ENCODE measurements at regions not wholly inside any gene's neighbourhood (a gene's known extent, or its start where the extent isn't known, plus 50 kb on each side); places are given as distances from the start of the nearest gene placed in this dataset.

DNA sequence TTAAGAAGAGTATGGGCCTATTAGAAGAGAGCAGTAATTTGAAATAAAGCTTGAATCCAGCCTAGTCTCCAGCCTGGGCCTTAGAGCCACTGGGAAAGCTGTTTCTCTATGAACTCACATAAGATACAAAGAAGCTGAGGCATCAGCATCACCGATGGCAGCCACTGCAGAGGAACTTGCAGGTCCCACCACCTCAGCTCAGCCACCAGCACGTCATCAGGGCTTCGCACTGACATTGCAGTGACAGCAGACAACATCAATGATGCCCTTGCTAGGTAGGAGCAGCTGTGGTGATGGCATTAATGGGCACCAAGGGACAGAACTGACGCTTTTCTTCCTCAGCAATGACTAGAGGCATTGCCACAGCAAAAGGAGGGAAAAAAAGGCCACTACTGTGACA is 67.7 kb upstream of the CDC42EP3 start:
- TF ChIP-seq, protein P1, sequence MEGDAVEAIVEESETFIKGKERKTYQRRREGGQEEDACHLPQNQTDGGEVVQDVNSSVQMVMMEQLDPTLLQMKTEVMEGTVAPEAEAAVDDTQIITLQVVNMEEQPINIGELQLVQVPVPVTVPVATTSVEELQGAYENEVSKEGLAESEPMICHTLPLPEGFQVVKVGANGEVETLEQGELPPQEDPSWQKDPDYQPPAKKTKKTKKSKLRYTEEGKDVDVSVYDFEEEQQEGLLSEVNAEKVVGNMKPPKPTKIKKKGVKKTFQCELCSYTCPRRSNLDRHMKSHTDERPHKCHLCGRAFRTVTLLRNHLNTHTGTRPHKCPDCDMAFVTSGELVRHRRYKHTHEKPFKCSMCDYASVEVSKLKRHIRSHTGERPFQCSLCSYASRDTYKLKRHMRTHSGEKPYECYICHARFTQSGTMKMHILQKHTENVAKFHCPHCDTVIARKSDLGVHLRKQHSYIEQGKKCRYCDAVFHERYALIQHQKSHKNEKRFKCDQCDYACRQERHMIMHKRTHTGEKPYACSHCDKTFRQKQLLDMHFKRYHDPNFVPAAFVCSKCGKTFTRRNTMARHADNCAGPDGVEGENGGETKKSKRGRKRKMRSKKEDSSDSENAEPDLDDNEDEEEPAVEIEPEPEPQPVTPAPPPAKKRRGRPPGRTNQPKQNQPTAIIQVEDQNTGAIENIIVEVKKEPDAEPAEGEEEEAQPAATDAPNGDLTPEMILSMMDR (IDR thresholded peaks at IDR 0.05) = no peak
- no peak for TF ChIP-seq POLR2A (IDR thresholded peaks at IDR 0.05)

All from esophagus squamous epithelium (tissue), 4 donors.